ENCODE measurements at regions not wholly inside any gene's neighbourhood (a gene's known extent, or its start where the extent isn't known, plus 50 kb on each side); places are given as distances from the start of the nearest gene placed in this dataset.

DNA sequence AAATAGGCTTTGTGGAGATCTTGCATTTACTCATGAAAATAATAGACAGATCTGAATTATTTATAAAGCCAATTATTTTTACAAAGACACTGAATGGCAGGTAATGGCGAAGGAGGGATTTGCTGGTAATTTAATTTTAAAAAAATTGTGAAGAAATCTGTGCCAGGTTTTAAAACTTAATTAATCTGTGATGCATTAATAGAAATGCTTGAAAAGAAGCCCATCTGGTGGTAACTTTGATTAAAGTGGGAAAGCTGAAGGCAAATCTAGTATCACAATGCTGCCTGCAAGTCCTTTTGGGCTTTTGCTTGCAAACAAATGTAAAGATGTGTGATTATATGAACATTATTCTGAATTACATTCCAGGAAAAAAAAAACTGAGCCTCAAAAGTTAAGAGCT lies 433.2 kb upstream of the DEPDC1 start:
- H3K27ac ChIP-seq: no peak overlapping the region
- H3K4me2 ChIP-seq: no peak overlapping the region
- no peaks in the 10 kb centered on the region for H3K36me3 ChIP-seq (ENCODE audit: insufficient read depth)
- no peaks in the 10 kb centered on the region for H3K27me3 ChIP-seq (ENCODE audit: insufficient read depth, low read depth)
- H3K4me1 ChIP-seq (ENCODE audit: low read depth, poor library complexity, severe bottlenecking): no peaks in the 10 kb centered on the region
- H4K20me1 ChIP-seq (ENCODE audit: insufficient read depth): no peaks in the 10 kb centered on the region
- H3K9ac ChIP-seq: no peak overlapping the region
- no peaks in the 10 kb centered on the region for H3K79me2 ChIP-seq (ENCODE audit: insufficient read depth, low read depth)
- no peak overlapping the region for H2AFZ ChIP-seq (ENCODE audit: low read depth)
- TF ChIP-seq, protein P1, sequence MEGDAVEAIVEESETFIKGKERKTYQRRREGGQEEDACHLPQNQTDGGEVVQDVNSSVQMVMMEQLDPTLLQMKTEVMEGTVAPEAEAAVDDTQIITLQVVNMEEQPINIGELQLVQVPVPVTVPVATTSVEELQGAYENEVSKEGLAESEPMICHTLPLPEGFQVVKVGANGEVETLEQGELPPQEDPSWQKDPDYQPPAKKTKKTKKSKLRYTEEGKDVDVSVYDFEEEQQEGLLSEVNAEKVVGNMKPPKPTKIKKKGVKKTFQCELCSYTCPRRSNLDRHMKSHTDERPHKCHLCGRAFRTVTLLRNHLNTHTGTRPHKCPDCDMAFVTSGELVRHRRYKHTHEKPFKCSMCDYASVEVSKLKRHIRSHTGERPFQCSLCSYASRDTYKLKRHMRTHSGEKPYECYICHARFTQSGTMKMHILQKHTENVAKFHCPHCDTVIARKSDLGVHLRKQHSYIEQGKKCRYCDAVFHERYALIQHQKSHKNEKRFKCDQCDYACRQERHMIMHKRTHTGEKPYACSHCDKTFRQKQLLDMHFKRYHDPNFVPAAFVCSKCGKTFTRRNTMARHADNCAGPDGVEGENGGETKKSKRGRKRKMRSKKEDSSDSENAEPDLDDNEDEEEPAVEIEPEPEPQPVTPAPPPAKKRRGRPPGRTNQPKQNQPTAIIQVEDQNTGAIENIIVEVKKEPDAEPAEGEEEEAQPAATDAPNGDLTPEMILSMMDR (conservative IDR thresholded peaks at IDR 0.05; ENCODE audit: low read depth, low read length): no peak
- no peak overlapping the region for H3K4me3 ChIP-seq (IDR thresholded peaks at IDR 0.05; ENCODE audit: insufficient read depth, low read depth, low read length)

DNA sequence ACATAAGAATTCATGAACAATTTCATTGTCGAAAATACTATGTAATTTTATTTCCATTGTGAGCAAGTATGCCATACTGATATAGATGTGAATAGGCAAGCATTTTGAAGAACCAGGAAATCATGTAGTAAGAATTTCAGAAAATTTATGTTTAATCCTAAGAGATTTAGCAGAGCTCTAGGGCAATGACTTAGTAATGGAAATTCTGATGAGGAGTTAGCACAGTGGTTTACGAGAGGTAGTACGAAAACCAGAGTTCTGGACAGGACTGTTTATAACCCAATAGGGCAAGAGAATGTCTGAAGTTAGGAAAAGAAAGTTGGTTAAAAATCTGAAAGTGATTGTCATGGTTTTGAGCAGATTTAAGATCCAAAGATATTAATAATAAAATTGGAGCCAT lies 439.6 kb upstream of the DEPDC1 start:
- Histone ChIP-seq H3K79me2 (ENCODE audit: insufficient read depth, low read depth) (no peaks in the 10 kb centered on the region), H3K4me1 (ENCODE audit: low read depth, poor library complexity, severe bottlenecking) (no peaks in the 10 kb centered on the region), H2AFZ (ENCODE audit: low read depth) (no peak overlapping the region), H3K36me3 (ENCODE audit: insufficient read depth) (no peaks in the 10 kb centered on the region), H3K9ac (no peak overlapping the region), H3K4me3 (IDR thresholded peaks at IDR 0.05; ENCODE audit: insufficient read depth, low read depth, low read length) (no peak overlapping the region), H3K27ac (no peak overlapping the region), H3K27me3 (ENCODE audit: insufficient read depth, low read depth) (no peaks in the 10 kb centered on the region), H3K4me2 (no peak overlapping the region), H4K20me1 (ENCODE audit: insufficient read depth) (no peaks in the 10 kb centered on the region)
- TF ChIP-seq, protein P1 (conservative IDR thresholded peaks at IDR 0.05; ENCODE audit: low read depth, low read length): no peak

DNA sequence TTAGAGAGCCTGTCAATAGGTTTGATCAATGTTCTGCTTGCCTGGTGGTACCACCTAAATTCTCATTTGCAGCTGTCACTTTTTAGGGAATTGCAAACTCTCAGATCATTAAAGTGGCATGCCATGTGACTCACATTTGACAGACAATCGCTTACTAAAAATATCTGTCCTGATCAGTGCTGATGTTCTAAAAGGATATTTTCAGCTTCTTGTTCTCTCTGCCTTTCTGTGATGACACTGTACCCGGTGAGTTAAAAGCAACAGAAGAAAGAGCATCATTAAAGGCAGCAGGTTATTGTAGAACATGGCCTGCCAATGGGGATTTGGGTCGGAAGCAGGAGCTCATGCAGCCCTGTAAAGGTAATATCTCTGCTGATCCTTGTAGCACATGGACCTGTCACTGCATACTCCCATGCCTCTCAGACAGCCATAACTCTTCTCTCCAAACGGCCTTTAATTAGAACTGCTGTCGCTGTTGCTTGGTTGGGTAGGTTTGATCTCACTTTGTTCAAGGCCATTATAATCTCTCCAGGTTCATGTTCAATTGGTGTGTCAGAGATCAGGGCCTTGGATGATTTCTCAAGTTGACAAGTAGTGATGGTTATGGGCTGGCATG lies 441.3 kb upstream of the DEPDC1 start:
- Histone ChIP-seq H3K27ac (no peak overlapping the region), H3K79me2 (ENCODE audit: insufficient read depth, low read depth) (no peaks in the 10 kb centered on the region), H3K9ac (no peak overlapping the region), H3K36me3 (ENCODE audit: insufficient read depth) (no peaks in the 10 kb centered on the region), H4K20me1 (ENCODE audit: insufficient read depth) (no peaks in the 10 kb centered on the region), H3K4me1 (ENCODE audit: low read depth, poor library complexity, severe bottlenecking) (no peaks in the 10 kb centered on the region), H3K4me3 (IDR thresholded peaks at IDR 0.05; ENCODE audit: insufficient read depth, low read depth, low read length) (no peak overlapping the region), H3K27me3 (ENCODE audit: insufficient read depth, low read depth) (no peaks in the 10 kb centered on the region), H2AFZ (ENCODE audit: low read depth) (no peak overlapping the region), H3K4me2 (no peak overlapping the region)
- TF ChIP-seq, protein P1 (conservative IDR thresholded peaks at IDR 0.05; ENCODE audit: low read depth, low read length): no peak

DNA sequence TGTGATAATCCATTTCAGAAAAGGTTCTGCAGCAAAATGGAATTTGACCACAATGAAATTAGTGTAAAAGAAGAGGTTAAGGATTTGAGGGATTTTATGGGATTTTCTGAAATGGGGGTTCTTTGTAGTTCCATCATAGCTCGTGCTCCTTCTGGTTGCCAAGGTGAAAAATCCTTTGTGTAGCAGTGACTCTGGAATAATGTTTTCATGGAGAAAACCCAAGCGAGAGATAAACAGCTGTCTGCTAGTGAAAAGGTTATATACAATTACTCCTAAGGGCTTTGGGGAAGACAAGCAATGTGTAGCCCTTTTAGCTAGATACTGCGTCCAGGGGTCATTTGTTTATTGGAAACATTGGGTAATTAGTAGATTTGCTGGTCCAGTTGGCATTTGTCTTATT lies 453.2 kb upstream of the DEPDC1 start:
- H3K27me3 ChIP-seq (ENCODE audit: insufficient read depth, low read depth): no peaks in the 10 kb centered on the region
- H3K36me3 ChIP-seq (ENCODE audit: insufficient read depth): no peaks in the 10 kb centered on the region
- no peak overlapping the region for H2AFZ ChIP-seq (ENCODE audit: low read depth)
- H3K27ac ChIP-seq: no peak overlapping the region
- no peaks in the 10 kb centered on the region for H3K79me2 ChIP-seq (ENCODE audit: insufficient read depth, low read depth)
- TF ChIP-seq, protein P1 (conservative IDR thresholded peaks at IDR 0.05; ENCODE audit: low read depth, low read length): no peak
- H4K20me1 ChIP-seq (ENCODE audit: insufficient read depth): no peaks in the 10 kb centered on the region
- no peaks in the 10 kb centered on the region for H3K4me1 ChIP-seq (ENCODE audit: low read depth, poor library complexity, severe bottlenecking)
- no peak overlapping the region for H3K9ac ChIP-seq
- no peak overlapping the region for H3K4me2 ChIP-seq
- H3K4me3 ChIP-seq (IDR thresholded peaks at IDR 0.05; ENCODE audit: insufficient read depth, low read depth, low read length): no peak overlapping the region
